GM18502 (cell line): ENCODE measurements at regions not wholly inside any gene's neighbourhood (a gene's known extent, or its start where the extent isn't known, plus 50 kb on each side); places are given as distances from the start of the nearest gene placed in this dataset.

Experiments
- ATAC-seq: cut with Tn5 transposase; IDR thresholded peaks from one replicate; pipeline ENCODE4 v1.9.1; 2021; ENCODE audit warnings: mild to moderate bottlenecking; ENCODE audit not compliant: unreplicated experiment, poor library complexity

- ATAC-seq: no peak
Measured at GRCh38 chr14:104444159-104445030, 135.2 kb upstream of the C14orf180 start.

GRCh38 chr14:104445086-104445485 is 134.5 kb upstream of the C14orf180 start:
- ATAC-seq: no peak

- no peak for ATAC-seq
Measured at GRCh38 chr14:104445832-104446381, 133.7 kb upstream of the C14orf180 start.

DNA sequence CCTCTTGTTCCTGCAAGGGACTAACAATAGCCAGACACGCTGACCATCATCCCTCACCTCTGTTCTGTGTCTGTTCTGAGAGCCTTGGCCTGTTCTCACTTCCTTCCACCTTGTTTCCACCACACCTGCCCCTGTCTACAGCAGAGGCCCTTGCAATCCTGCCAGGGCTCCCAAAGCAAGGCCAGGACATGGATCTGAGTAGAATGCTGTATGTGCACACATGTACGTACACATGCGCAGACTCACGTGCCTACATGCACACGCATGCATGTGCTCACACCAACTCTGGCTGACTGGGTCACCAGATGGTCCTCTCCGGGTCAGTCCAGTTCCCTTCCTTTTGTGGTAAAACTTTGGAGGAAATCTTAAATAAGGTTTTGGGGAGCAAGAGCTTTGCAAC is 133.0 kb upstream of the C14orf180 start:
- ATAC-seq: no peak

- no peak for ATAC-seq
Measured at GRCh38 chr14:104447750-104448149, 131.8 kb upstream of the C14orf180 start.

DNA sequence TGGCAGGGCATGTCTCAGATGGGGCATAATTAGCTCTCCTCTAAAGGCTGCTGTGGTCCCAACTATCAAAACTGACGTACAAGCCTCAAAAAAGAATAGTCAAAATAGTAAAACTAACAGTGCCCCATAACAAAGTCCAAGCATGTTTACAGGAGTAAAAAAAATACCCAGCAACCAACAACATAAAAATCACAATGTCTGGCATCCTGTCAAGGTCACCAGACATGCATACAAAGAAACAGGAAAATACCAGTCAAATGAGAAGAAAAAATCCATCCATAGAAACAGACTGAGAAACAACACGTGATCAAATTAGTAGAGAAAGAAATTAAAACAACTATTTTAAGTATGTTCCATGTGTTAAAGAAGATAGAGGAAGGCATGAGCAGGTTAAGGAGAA is 131.2 kb upstream of the C14orf180 start:
- no peak for ATAC-seq

DNA sequence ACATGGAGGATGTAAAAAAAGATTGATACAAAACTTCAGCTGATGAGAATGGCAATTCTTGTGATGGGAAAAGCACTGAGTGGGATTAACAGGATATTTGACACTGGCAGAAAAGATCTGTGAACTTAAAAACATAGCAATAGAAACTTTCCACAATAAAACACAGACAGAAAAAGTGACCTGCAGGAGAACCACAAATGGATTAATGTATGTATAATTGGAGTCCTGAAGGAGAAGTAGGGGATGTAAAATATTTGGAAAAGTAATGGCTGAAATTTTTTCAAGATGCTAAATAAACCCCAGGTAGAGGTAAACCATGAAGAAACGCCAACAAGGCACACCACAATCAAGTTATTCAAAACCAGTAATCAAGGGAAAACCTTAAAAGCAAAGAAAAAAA is 130.8 kb upstream of the C14orf180 start:
- ATAC-seq: no peak

- no peak for ATAC-seq
Measured at GRCh38 chr14:104450811-104451401, 128.7 kb upstream of the C14orf180 start.

GRCh38 chr14:104451474-104451873 is 128.1 kb upstream of the C14orf180 start:
- ATAC-seq: no peak

GRCh38 chr14:104458845-104459244 is 120.7 kb upstream of the C14orf180 start:
- no peak for ATAC-seq

- ATAC-seq: no peak
Measured at GRCh38 chr14:104460791-104461651, 118.5 kb upstream of the C14orf180 start.

- no peak for ATAC-seq
Measured at GRCh38 chr14:104461676-104462449, 117.7 kb upstream of the C14orf180 start.

DNA sequence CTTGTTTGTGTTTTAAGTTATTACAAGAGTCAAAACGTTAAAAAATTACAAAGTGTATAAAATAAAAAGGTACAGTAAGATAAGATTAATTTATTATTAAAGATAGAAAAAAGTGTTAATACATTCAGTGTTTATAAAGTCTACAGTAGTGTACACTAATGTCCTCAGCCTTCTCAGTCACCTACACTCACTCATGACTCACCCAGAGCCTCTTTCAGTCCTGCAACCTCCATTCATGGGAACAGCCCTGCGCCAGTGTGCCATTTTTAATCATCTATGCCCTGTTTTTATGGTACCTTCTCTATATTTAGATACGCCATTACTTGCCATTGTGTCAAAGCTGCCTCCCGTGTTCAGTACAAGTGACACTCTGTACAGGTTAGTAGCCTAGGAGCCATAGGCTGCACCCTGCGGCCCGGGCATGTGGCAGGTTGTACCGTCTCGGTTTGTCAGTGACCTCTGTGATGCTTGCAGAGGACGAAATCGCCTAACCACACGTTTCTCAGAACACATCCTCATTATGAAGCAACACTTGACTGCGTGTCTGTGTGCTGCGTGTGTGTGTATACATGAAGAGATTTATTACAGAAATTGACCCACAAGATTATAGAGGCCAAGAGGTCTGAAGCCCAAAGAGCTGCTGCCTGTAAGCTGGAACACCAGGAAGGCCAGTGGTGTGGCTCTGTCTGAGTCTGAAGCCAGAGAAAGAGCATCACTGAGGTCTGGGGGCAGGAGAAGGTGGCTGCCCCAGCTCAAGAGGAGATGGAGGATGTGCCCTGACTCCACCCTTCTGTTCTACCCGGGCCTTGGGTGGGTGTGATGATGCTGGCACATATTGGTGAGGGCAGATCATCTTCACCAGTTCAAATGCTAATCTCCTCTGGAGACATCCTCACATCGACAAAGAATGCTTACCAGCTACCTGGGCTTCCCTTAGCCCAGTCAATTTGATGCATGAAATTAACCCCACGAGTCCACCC is 116.6 kb upstream of the C14orf180 start:
- no peak for ATAC-seq

DNA sequence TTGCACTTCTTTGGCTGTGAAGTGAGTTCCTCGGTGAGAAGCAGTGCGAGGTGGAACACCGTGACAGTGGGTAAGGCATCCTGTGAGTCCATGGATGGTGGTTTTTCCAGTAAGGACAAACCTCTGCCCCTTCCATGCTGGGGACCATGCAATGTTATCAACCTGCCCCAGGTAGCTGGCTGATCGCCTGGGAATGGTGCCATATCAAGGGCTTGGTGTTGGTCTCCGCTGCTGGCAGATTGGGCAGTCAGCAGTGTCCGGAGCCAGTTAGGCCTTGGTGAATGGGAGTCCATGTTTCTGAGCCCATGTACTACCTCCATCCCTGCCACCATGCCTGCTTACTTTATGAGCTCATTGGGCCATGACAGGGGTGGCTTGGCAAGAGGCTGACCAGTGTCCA is 114.7 kb upstream of the C14orf180 start:
- ATAC-seq: no peak

DNA sequence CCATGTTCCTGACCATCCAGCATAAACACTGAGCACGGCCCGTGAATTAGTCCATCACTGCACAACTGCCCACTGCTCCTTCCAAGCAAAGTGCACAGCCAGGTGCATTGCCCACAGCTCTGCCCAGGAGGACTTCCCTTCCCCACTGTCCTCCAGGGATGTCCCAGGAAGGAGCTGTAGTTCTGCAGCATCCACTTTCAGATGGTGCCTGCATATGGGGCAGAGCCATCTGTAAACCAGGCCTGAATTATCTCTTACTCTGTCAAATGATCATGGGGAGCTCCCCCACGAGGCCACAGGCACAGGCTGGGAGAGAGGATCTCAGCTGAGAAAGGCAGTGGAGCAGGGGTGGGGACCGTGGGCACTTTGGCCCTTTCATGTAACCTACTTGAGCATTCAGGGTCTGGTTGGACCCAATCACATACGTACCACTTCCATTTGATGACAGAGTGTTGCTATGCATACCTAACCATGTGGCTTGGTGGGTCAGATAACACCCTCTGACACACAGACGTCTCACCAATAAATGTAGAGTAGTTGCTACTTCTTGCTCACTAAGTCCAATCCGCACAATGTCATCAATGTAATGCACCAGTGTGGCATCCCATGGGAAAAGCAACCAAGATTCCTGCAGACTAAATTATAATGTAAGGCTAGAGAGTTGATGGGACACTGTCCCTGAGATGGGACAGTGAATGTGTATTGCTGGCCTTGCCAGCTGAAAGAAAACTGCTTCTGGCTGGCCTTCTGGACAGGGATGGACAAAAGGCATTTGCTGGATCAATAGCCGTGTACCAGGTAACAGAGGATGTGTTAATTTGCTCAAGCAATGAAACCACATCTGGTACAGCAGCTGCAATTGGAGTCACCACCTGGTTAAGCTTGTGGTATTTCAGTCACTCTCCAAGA is 113.8 kb upstream of the C14orf180 start:
- ATAC-seq: no peak

GRCh38 chr14:104467236-104467635 is 112.3 kb upstream of the C14orf180 start:
- no peak for ATAC-seq

DNA sequence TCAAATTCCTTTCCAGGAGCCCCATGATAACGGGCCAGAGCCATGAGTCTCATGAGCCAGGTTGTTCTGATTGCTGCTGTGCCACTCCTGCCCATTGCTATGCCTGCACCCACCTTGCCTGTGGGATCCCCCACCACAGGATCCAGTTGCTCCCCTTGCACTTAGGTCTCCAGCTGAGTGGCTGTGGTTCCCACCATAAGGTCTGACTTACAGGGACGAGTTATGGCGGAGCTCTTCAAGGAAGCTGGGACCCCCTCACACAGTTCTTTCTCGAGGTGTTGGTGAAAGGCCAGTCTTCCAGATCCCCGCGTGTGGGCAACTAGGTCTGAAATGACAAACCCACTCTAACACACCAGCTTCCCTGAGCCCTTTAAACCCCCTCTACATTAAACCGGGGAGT is 111.9 kb upstream of the C14orf180 start:
- no peak for ATAC-seq

- ATAC-seq: no peak
Measured at GRCh38 chr14:104469591-104469990, 110.0 kb upstream of the C14orf180 start.
